Neuronal stem cell (in vitro differentiated cells): ENCODE measurements at regions not wholly inside any gene's neighbourhood (a gene's known extent, or its start where the extent isn't known, plus 50 kb on each side); places are given as distances from the start of the nearest gene placed in this dataset.

Experiments used
- DNase-seq: peaks from one replicate; pipeline ENCODE4 v3.0.0-alpha.2; 2013; ENCODE audit warnings: low spot score
- H2AFZ ChIP-seq: one replicate; pipeline ENCODE4 v1.6.1; 2013; ENCODE audit warnings: mild to moderate bottlenecking, low read length, inconsistent platforms
- H2AK5ac ChIP-seq: 2 replicates; pipeline ENCODE4 v1.6.1; 2013; ENCODE audit warnings: low read depth, mild to moderate bottlenecking, inconsistent platforms, low read length, moderate library complexity, mixed read lengths
- H2BK120ac ChIP-seq: 2 replicates; pipeline ENCODE4 v1.6.1; 2013; ENCODE audit warnings: low read depth, mild to moderate bottlenecking, inconsistent platforms, low read length, moderate library complexity, mixed read lengths
- H2BK12ac ChIP-seq: one replicate; pipeline ENCODE4 v1.6.1; 2013; ENCODE audit warnings: low read length, inconsistent platforms
- H2BK15ac ChIP-seq: 2 replicates; pipeline ENCODE4 v1.6.1; 2013; ENCODE audit warnings: mild to moderate bottlenecking, low read length, inconsistent platforms, mixed read lengths
- H2BK5ac ChIP-seq: one replicate; pipeline ENCODE4 v1.6.1; 2013; ENCODE audit warnings: inconsistent platforms, mild to moderate bottlenecking, low read length, moderate library complexity
- H3K14ac ChIP-seq: one replicate; pipeline ENCODE4 v1.6.1; 2013; ENCODE audit warnings: low read length, inconsistent platforms
- H3K18ac ChIP-seq: 2 replicates; pipeline ENCODE4 v1.6.1; 2013; ENCODE audit warnings: low read length, inconsistent platforms
- H3K23ac ChIP-seq: 2 replicates; pipeline ENCODE4 v1.6.1; 2013; ENCODE audit warnings: low read depth, mild to moderate bottlenecking, mixed read lengths, low read length, inconsistent platforms; ENCODE audit not compliant: poor library complexity
- H3K27ac ChIP-seq: replicated peaks from 3 replicates; pipeline ENCODE4 v1.5.1; 2013; ENCODE audit warnings: low read length, inconsistent platforms
- H3K27me3 ChIP-seq, 3 experiments: 2 replicates each; pipeline ENCODE4 v1.6.1; 2013; ENCODE audit warnings: low read length in 3 of 3, mild to moderate bottlenecking in 2 of 3, inconsistent platforms in 1 of 3, low read depth in 1 of 3, mixed read lengths in 1 of 3, moderate library complexity in 1 of 3; ENCODE audit not compliant: control insufficient read depth in 3 of 3, insufficient read depth in 3 of 3
- H3K36me3 ChIP-seq, 2 donors: replicated peaks in 1 of 2; 2 replicates each; pipeline ENCODE4 v1.6.1; 2013; ENCODE audit warnings: low read length in 2 of 2; ENCODE audit not compliant: control insufficient read depth in 2 of 2, insufficient read depth in 2 of 2
- H3K4ac ChIP-seq: 2 replicates; pipeline ENCODE4 v1.6.1; 2013; ENCODE audit warnings: inconsistent platforms, mild to moderate bottlenecking, low read length, moderate library complexity
- H3K4me1 ChIP-seq, 2 donors: 1 replicate in 1 of 2; 2 replicates in 1 of 2; pipeline ENCODE4 v1.6.1; 2013; ENCODE audit warnings: low read length in 2 of 2, low read depth in 1 of 2; ENCODE audit not compliant: control insufficient read depth in 2 of 2, insufficient read depth in 1 of 2
- H3K4me2 ChIP-seq: one replicate; pipeline ENCODE4 v1.6.1; 2013; ENCODE audit warnings: mild to moderate bottlenecking, low read length, inconsistent platforms; ENCODE audit not compliant: insufficient read depth, poor library complexity, severe bottlenecking
- H3K4me3 ChIP-seq, 2 donors: 2 replicates each; pipeline ENCODE4 v1.5.1; 2013; ENCODE audit warnings: low read length in 2 of 2, mild to moderate bottlenecking in 2 of 2, inconsistent platforms in 1 of 2, moderate library complexity in 1 of 2
- H3K79me1 ChIP-seq: one replicate; pipeline ENCODE4 v1.6.1; 2013; ENCODE audit warnings: low read depth, mild to moderate bottlenecking, inconsistent platforms, low read length, moderate library complexity
- H3K9ac ChIP-seq: one replicate; pipeline ENCODE4 v1.6.1; 2013; ENCODE audit warnings: mild to moderate bottlenecking, low read depth, low read length, inconsistent platforms; ENCODE audit not compliant: poor library complexity
- H3K9me3 ChIP-seq, 2 donors: replicated peaks in 1 of 2; 2 replicates each; pipeline versions ENCODE3 to v1.6.1; 2013; ENCODE audit warnings: low read length in 2 of 2, mild to moderate bottlenecking in 2 of 2, inconsistent platforms in 1 of 2, low read depth in 1 of 2, mixed read lengths in 1 of 2, moderate library complexity in 1 of 2; ENCODE audit not compliant: control insufficient read depth in 2 of 2, insufficient read depth in 1 of 2
- H4K8ac ChIP-seq: one replicate; pipeline ENCODE4 v1.6.1; 2013; ENCODE audit warnings: low read depth, mild to moderate bottlenecking, inconsistent platforms, low read length, moderate library complexity
- H4K91ac ChIP-seq: one replicate; pipeline ENCODE4 v1.6.1; 2013; ENCODE audit warnings: low read length, low read depth, mild to moderate bottlenecking, inconsistent platforms; ENCODE audit not compliant: poor library complexity
- WGBS, 2 donors: extraction: QIAGEN DNeasy Blood & Tissue Kit; methylation state at CpG; one replicate each; pipeline ENCODE4 v1.1.7; 2013; ENCODE audit warnings: missing lambda C conversion rate in 2 of 2, mixed read lengths in 1 of 2; ENCODE audit not compliant: insufficient read length in 2 of 2, insufficient replicate concordance in 1 of 2; ENCODE audit errors: extremely low coverage in 2 of 2; 5-methylcytosine and 5-hydroxymethylcytosine counted together

DNA sequence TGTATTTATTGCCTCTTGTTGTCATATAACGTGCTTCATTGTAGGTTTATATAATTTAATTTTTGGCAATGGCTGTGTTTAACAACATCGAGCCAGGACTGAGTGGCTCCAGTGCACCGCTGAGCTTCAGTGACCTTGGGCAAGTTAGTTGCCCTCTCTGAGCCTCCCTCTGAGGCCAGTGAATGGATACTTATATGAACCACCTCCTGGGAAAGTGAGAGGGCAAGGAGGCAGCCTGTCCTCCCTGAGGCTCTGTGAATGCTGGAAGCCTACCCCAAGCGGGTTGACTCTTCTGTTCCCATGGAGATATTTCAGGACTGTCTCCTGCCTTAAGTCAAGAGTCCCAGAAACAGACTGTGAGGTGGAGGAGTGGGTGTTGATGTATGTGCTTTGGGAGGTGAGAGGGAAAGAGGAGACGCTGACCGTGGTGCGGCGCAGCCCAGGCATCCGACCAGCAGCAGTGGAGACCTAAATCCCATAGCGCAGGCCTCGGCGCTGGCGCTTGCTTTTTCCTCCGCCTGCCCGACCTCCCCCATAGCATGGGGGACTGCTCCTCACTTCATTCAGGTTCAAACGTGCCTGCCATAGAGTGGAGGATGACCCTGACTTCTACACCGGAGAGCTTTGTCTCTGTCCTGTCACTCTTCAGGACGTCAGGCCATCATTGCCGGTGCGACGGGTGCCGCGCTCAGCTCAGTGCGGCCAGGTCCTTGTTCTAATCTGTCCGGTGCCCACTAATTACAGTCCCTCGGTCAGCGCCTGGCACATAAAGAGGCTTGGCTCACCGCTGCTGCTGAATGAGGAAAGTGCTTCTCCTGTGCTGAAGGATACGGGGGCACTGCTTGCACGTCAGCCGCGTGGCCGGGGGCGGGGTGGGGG lies 167.3 kb upstream of the HS6ST1 start:
- H2BK12ac ChIP-seq: no peak overlapping the region
- no peaks in the 10 kb centered on the region for H3K27me3 ChIP-seq
- H2BK120ac ChIP-seq: no peak overlapping the region
- no peak overlapping the region for H3K4ac ChIP-seq
- no peak overlapping the region for H3K14ac ChIP-seq
- H3K4me1 ChIP-seq: peaks cover 4% of the 10 kb centered on the region in 2 donors
- H3K9me3 ChIP-seq: peaks cover 0 to 5% of the 10 kb centered on the region in 2 donors
- no peak overlapping the region for H2AK5ac ChIP-seq
- H3K79me1 ChIP-seq: peaks cover 2% of the 10 kb centered on the region
- no peak overlapping the region for H3K4me3 ChIP-seq
- no peak overlapping the region for H3K18ac ChIP-seq
- no peak overlapping the region for H2BK15ac ChIP-seq
- H3K36me3 ChIP-seq: no peaks in the 10 kb centered on the region
- no CpG with 5 or more reads among the region's 34 CpGs for WGBS, 2 donors
- H4K91ac ChIP-seq: no peak overlapping the region
- H2AFZ ChIP-seq: peak overlapping the region; percentile 38
- no peak for DNase-seq
- H4K8ac ChIP-seq: no peak overlapping the region
- no peak overlapping the region for H3K27ac ChIP-seq
- H3K9ac ChIP-seq: no peak overlapping the region
- H2BK5ac ChIP-seq: peak overlapping the region; percentile 44
- H3K4me2 ChIP-seq: no peak overlapping the region
- no peak overlapping the region for H3K23ac ChIP-seq

- peak overlapping the region; percentile 52 for H2BK12ac ChIP-seq
- H3K27ac ChIP-seq: no peak overlapping the region
- H3K4ac ChIP-seq: no peak overlapping the region
- H3K14ac ChIP-seq: no peak overlapping the region
- H3K18ac ChIP-seq: peak overlapping the region; percentile 68
- no peak overlapping the region for H3K9ac ChIP-seq
- peak overlapping the region; percentile 33 for H2AK5ac ChIP-seq
- peak overlapping the region; percentile 44 for H2BK5ac ChIP-seq
- H2BK120ac ChIP-seq: no peak overlapping the region
- H3K36me3 ChIP-seq: no peaks in the 10 kb centered on the region
- H3K4me2 ChIP-seq: no peak overlapping the region
- no peak for DNase-seq
- H4K91ac ChIP-seq: no peak overlapping the region
- no peaks in the 10 kb centered on the region for H3K27me3 ChIP-seq
- no peak overlapping the region for H3K4me3 ChIP-seq
- no peak overlapping the region for H3K23ac ChIP-seq
- peaks cover 0 to 3% of the 10 kb centered on the region in 2 donors for H3K9me3 ChIP-seq
- WGBS, 2 donors: no CpG with 5 or more reads among the region's 15 CpGs
- no peak overlapping the region for H2AFZ ChIP-seq
- peaks cover 2% of the 10 kb centered on the region for H3K79me1 ChIP-seq
- H4K8ac ChIP-seq: no peak overlapping the region
- H3K4me1 ChIP-seq: peaks cover 4% of the 10 kb centered on the region in 2 donors
- peak overlapping the region; percentile 31 for H2BK15ac ChIP-seq
Measured at GRCh38 chr2:128486640-128487375, 168.1 kb upstream of the HS6ST1 start.

DNA sequence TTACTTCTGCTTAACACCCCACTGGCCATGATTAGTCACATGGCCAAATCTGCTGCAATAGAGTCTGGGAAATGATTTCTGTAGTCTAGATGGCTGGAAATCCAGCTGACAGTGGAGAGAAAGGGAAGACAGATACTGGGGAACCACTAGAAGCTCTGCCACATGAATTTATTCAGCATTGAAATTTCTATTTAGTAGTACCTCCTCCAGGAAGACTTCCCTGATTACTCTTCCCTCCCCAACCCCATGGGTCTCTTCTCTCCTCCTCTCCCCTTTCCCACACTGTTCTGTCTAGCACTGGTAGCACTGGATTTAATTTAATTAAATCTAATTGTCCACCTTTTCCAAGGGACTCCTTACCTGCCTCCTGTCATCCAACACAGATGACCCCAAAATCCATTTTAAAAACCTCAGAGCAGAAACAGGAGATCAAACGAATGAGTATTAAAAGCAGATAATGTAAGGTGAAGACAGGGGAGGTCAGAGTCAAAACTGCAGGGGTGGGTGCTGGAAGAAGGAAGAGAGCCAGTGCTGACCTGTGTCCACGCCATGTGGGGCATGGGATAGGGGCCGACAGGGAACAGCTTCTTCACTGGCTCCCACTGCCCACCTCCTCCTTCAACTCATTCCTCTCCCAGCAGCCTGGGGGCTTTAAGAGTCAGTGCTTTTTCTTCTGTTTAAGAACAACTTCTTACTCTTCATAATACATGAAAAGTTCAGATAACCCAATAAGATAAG lies 169.2 kb upstream of the HS6ST1 start:
- Histone ChIP-seq H3K4ac (no peak overlapping the region), H2BK5ac (no peak overlapping the region), H3K9me3 (peaks cover 0 to 2% of the 10 kb centered on the region in 2 donors), H2BK12ac (no peak overlapping the region), H2BK15ac (no peak overlapping the region), H3K27me3 (no peaks in the 10 kb centered on the region), H3K4me3 (no peak overlapping the region), H3K18ac (no peak overlapping the region), H2AK5ac (peak overlapping the region; percentile 23), H4K8ac (no peak overlapping the region), H2AFZ (no peak overlapping the region), H3K23ac (no peak overlapping the region), H3K36me3 (no peaks in the 10 kb centered on the region), H3K4me1 (peaks cover 4% of the 10 kb centered on the region in 2 donors), H2BK120ac (no peak overlapping the region), H3K9ac (no peak overlapping the region), H3K4me2 (no peak overlapping the region), H3K27ac (no peak overlapping the region), H3K79me1 (peaks cover 2% of the 10 kb centered on the region), H3K14ac (no peak overlapping the region), H4K91ac (no peak overlapping the region)
- WGBS, 2 donors: no CpG with 5 or more reads among the region's 3 CpGs
- no peak for DNase-seq
